Liver (tissue), 3 donors: ENCODE measurements at regions not wholly inside any gene's neighbourhood (a gene's known extent, or its start where the extent isn't known, plus 50 kb on each side); places are given as distances from the start of the nearest gene placed in this dataset.

Experiments
- ATF3 ChIP-seq: IDR thresholded peaks from 2 replicates; pipeline ENCODE4 v1.6.1; 2016; ENCODE audit warnings: antibody characterized with exemption
- CTCF ChIP-seq: fragments of 150-350 bp; IDR thresholded peaks from 2 replicates; pipeline ENCODE4 v1.5.1; 2017; ENCODE audit warnings: improper control_type of control experiment, low read depth, low read length; ENCODE audit not compliant: missing input control
- REST ChIP-seq: IDR thresholded peaks from 2 replicates; pipeline ENCODE4 v1.6.1; 2016; ENCODE audit warnings: antibody characterized with exemption, mild to moderate bottlenecking
- donor health status: healthy.
- donor health status: healthy.

GRCh38 chr7:18396953-18397352, 98.6 kb upstream of the HDAC9 start:
- TF ChIP-seq CTCF (no peak), ATF3 (no peak), REST (no peak)
